H1 (cell line): ENCODE measurements at regions not wholly inside any gene's neighbourhood (a gene's known extent, or its start where the extent isn't known, plus 50 kb on each side); places are given as distances from the start of the nearest gene placed in this dataset.

Experiments used
- BACH1 ChIP-seq: IDR thresholded peaks from 2 replicates; pipeline ENCODE4 v1.6.1; 2012; ENCODE audit warnings: low read length, improper control_type of control experiment
- CBX5 ChIP-seq: fragments of 300-800, 300-1000 bp; sonication (generic); IDR thresholded peaks from 2 replicates; pipeline ENCODE4 v1.7.1; 2016; ENCODE audit warnings: antibody characterized with exemption, low read length, low read depth
- CBX8 ChIP-seq: fragments of 300-800, 300-1000 bp; sonication (generic); IDR thresholded peaks from 2 replicates; pipeline ENCODE4 v1.7.1; 2016; ENCODE audit warnings: low read depth, low read length, borderline replicate concordance
- GABPA ChIP-seq: IDR thresholded peaks from 2 replicates; pipeline ENCODE4 v1.6.1; 2011; ENCODE audit warnings: mild to moderate bottlenecking, low read length, moderate library complexity, borderline replicate concordance; ENCODE audit not compliant: insufficient read depth
- JUND ChIP-seq: IDR thresholded peaks from 2 replicates; pipeline ENCODE4 v1.6.1; 2011; ENCODE audit warnings: mild to moderate bottlenecking, improper control_type of control experiment, low read length
- NANOG ChIP-seq: IDR thresholded peaks from 2 replicates; pipeline ENCODE4 v1.6.1; 2011; ENCODE audit warnings: low read length, low read depth, mild to moderate bottlenecking, inconsistent platforms; ENCODE audit not compliant: insufficient read depth, poor library complexity, severe bottlenecking
- SIN3A ChIP-seq, 2 experiments: IDR thresholded peaks in 1 of 2; conservative IDR thresholded peaks in 1 of 2; 2 replicates each; pipeline ENCODE4 v1.6.1; 2011 to 2012; ENCODE audit warnings: low read length in 2 of 2, improper control_type of control experiment in 1 of 2, low read depth in 1 of 2, mild to moderate bottlenecking in 1 of 2
- SIRT6 ChIP-seq: IDR thresholded peaks from one replicate; pipeline ENCODE4 v1.7.1; 2012; ENCODE audit warnings: low read length, inconsistent platforms
- SP2 ChIP-seq: IDR thresholded peaks from 2 replicates; pipeline ENCODE4 v1.6.1; 2012; ENCODE audit warnings: mild to moderate bottlenecking, low read length, inconsistent platforms
- TAF1 ChIP-seq: IDR thresholded peaks from 2 replicates; pipeline ENCODE4 v1.6.1; 2011; ENCODE audit warnings: mild to moderate bottlenecking, low read depth, low read length

DNA sequence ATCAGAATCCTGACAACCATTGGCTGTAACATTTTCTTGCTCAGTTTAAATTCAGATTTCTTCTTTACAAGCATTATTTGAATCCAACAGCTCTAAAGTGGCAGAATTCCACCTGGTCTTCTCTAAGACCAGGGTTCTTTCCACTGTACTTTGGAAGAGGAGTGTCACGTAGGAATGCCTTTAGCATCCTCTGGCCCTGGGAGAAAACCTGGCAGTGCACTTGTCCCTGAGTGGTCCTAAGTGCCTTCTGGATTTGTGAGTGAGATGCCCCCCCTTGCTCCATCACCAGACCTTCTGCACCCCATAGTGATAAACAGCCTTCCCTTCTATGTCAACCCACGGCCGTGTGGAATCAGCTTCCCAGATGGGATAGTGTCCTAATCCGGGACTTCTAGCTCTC lies 57.1 kb upstream of the NHLH2 start (continued):
- TF ChIP-seq BACH1, result no peak
- no peak for TF ChIP-seq SIRT6
- no peak for TF ChIP-seq NANOG
- TF ChIP-seq CBX5, result no peak
- TF ChIP-seq TAF1, result no peak
- no peak for TF ChIP-seq CBX8
- TF ChIP-seq SP2, result no peak
- no peak for TF ChIP-seq JUND
- no peak for TF ChIP-seq SIN3A (conservative IDR thresholded peaks at IDR 0.05 in 1 of 2, IDR thresholded peaks at IDR 0.05 in 1 of 2; ENCODE audit: low read depth in 1 of 2, low read length in 2 of 2)
- no peak for TF ChIP-seq GABPA
- TF ChIP-seq, all 59 proteins: peak for 0
